Memory B cell (primary cell): ENCODE measurements at regions not wholly inside any gene's neighbourhood (a gene's known extent, or its start where the extent isn't known, plus 50 kb on each side); places are given as distances from the start of the nearest gene placed in this dataset.

ENCODE experiments used
- ATAC-seq: fragments of 150-1000 bp; cut with Tn5 transposase; 2 replicates; pipeline ENCODE4 v1.10.0; 2021; ENCODE audit warnings: low read depth, mild to moderate bottlenecking, moderate library complexity
- DNase-seq, 2 donors: peaks; one replicate each; pipeline ENCODE4 v3.0.0; 2022; ENCODE audit warnings: low spot score in 2 of 2
- H3K27ac Mint-ChIP-seq: one replicate; pipeline ENCODE4 v1.8.0; 2022; ENCODE audit warnings: mild to moderate bottlenecking, moderate library complexity, mixed read lengths
- H3K27me3 Mint-ChIP-seq: one replicate; pipeline ENCODE4 v1.8.0; 2022; ENCODE audit warnings: mixed read lengths
- H3K36me3 Mint-ChIP-seq: one replicate; pipeline ENCODE4 v1.8.0; 2022; ENCODE audit warnings: mild to moderate bottlenecking, mixed read lengths
- H3K4me1 Mint-ChIP-seq: one replicate; pipeline ENCODE4 v1.8.0; 2022; ENCODE audit warnings: mixed read lengths
- H3K4me3 Mint-ChIP-seq: one replicate; pipeline ENCODE4 v1.8.0; 2022; ENCODE audit warnings: mild to moderate bottlenecking, moderate library complexity, mixed read lengths
- H3K9me3 Mint-ChIP-seq: one replicate; pipeline ENCODE4 v1.8.0; 2022; ENCODE audit warnings: mixed read lengths

DNA sequence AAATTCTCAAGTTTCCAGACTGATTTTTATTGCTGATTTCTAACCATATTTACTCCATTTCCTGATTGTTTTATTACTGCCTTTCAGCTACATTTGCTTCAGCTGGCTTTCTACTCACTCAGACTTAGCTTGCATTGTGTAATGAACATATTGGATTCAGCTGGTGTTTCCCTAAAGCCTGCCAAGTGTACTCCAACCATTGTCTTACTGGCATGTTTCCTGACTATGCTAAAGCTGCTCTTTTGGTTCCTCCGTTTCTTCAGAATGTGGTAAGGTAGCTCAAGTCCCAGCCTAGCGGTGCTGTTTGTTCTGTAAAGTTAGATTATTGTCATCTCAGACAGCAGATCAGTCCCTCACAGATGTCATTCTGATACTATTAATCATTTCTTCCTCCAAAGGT is 53.1 kb upstream of the GLRA2 start:
- no peaks in the 10 kb centered on the region for H3K9me3 Mint-ChIP-seq
- no peaks in the 10 kb centered on the region for H3K4me1 Mint-ChIP-seq
- H3K4me3 Mint-ChIP-seq: no peak overlapping the region
- no peak for ATAC-seq
- H3K36me3 Mint-ChIP-seq: no peaks in the 10 kb centered on the region
- H3K27me3 Mint-ChIP-seq: no peaks in the 10 kb centered on the region
- no peak overlapping the region for H3K27ac Mint-ChIP-seq
- DNase-seq: no peak

DNA sequence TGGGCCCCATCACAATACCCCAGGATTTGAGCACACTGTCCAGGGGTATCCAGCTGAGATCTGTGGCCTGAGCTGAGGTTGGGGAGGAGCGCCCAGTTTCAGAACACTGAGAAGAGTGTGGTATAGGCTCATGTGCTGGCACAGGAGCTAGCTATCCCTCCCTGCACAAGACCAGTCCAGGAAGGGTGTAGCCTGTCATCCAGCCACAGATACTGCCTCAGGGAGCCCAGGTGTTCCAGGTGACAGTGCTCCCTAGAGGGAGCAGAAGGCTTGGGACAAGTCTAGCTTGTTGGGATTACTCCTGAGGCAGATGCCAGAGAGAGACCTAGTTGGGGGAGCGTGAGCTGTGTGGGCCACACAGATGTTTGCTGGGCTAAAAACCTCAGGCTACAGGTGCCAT is 79.6 kb upstream of the GLRA2 start:
- H3K9me3 Mint-ChIP-seq: no peaks in the 10 kb centered on the region
- ATAC-seq (no peak), DNase-seq (no peak)
- no peaks in the 10 kb centered on the region for H3K4me1 Mint-ChIP-seq
- no peak overlapping the region for H3K27ac Mint-ChIP-seq
- no peaks in the 10 kb centered on the region for H3K36me3 Mint-ChIP-seq
- H3K27me3 Mint-ChIP-seq: no peaks in the 10 kb centered on the region
- no peak overlapping the region for H3K4me3 Mint-ChIP-seq

DNA sequence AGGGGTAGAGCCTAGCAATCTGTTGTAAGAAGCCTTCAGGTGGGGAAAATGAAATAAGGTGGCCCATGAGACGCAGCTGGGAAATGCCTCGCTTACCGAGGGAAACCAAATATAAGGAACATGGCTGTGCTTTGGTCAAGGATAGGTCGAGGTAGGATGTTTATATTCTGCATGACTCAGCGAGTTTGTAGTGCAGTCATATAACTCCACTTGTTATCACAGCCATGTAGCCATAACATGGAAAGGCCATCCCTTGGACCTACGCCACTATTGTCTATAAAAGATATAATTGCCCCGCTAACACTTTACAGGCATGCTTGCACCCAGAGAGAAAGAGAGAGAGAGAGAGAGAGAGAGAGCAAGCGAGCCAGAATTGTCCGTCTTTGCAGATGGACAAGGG is 80.9 kb upstream of the GLRA2 start:
- H3K36me3 Mint-ChIP-seq: no peaks in the 10 kb centered on the region

DNA sequence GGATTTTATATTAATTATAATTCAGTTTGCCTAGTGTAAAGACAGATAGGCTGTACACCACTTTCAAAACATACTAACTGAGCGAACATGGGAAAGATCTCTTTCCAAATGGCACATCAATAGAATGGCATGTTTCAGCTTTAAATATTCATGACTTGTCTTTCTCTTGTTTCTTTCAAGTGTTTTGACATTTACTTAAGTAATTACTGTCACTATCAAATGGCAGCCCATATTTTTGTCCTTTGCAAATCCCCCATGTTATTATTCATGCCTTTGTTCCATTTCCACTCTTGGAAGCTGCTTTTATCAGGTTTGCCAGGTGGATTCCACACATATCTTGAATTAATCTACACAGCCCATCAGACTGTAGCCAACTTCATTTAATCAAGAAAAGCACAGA is 89.2 kb upstream of the GLRA2 start:
- no peaks in the 10 kb centered on the region for H3K9me3 Mint-ChIP-seq
- H3K4me3 Mint-ChIP-seq: no peak overlapping the region
- DNase-seq (no peak), ATAC-seq (no peak)
- H3K4me1 Mint-ChIP-seq: no peaks in the 10 kb centered on the region
- H3K27ac Mint-ChIP-seq: no peak overlapping the region
- no peaks in the 10 kb centered on the region for H3K27me3 Mint-ChIP-seq
- no peaks in the 10 kb centered on the region for H3K36me3 Mint-ChIP-seq

More for the DNA sequence above, 80.9 kb upstream of the GLRA2 start:
- Mint-ChIP-seq H3K4me1 (no peaks in the 10 kb centered on the region), H3K9me3 (no peaks in the 10 kb centered on the region), H3K27ac (no peak overlapping the region), H3K4me3 (no peak overlapping the region), H3K27me3 (no peaks in the 10 kb centered on the region)
- ATAC-seq (no peak), DNase-seq (no peak)

DNA sequence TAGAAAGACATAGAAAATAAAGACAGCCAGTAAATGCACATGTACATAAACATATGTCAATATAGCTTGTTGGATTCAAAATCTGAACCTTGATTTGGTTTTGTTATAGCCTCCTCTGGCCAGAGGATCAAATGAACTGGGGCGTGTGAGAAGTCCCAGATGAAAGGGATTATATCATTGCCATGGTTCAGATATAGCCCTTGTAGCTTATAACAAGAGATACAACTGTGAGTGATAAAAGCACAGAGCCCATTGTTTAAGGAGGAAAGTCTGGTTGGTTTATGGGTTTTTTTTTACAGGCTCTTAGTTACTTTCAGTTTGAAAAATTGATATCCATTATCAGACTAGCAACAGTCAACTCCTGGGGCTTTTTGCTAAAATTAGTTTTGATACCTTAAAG is 101.7 kb upstream of the GLRA2 start:
- peaks cover 3% of the 10 kb centered on the region for H3K27me3 Mint-ChIP-seq
- no peak for ATAC-seq
- no peaks in the 10 kb centered on the region for H3K9me3 Mint-ChIP-seq
- no peaks in the 10 kb centered on the region for H3K36me3 Mint-ChIP-seq
- no peak for DNase-seq
- H3K4me1 Mint-ChIP-seq: no peaks in the 10 kb centered on the region
- H3K27ac Mint-ChIP-seq: no peak overlapping the region
- H3K4me3 Mint-ChIP-seq: no peak overlapping the region

DNA sequence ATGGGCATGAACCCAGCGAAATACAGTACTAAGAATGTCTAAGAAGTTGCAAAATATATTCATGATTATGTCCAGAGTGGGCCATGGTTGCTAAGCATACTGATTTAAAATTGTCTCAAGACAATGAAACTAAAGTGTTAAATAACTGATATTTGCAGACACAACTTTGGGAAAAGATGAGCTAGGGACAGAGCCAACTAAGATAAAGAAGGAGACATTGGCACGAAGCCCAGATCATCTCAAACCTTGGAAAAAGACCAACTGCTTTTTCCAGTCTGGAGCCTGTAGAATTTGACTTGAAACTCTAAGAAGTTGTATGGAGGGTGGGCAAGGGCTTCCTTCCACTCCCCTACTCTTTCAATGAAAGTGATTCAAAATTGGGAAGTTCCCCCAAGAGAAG is 108.5 kb upstream of the GLRA2 start:
- Mint-ChIP-seq H3K9me3 (no peaks in the 10 kb centered on the region), H3K27ac (no peak overlapping the region), H3K36me3 (no peaks in the 10 kb centered on the region), H3K4me3 (no peak overlapping the region), H3K4me1 (no peaks in the 10 kb centered on the region), H3K27me3 (peaks cover 3% of the 10 kb centered on the region)
- no peak for DNase-seq
- ATAC-seq: no peak

DNA sequence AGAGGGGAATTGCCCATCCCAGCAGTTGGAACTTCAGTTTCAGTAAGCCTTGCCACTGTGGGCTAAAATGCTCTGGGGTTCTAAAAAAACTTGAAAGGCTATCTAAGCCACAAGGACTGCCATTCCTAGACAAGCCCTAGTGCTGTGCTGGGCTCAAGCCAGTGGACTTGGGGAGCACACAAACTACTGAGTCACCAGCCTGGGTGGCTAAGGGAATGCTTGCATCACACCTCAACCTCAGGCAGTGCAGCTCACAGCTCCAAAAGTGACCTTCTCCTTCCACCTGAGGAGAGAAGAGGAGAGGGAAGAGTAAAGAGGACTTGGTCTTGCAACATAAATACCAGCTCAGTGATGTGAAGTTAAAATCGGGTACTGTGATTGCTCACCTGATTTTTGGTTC is 116.7 kb upstream of the GLRA2 start:
- Mint-ChIP-seq H3K4me3 (no peak overlapping the region), H3K9me3 (peaks cover 2% of the 10 kb centered on the region), H3K27ac (no peak overlapping the region), H3K4me1 (no peaks in the 10 kb centered on the region), H3K36me3 (no peaks in the 10 kb centered on the region), H3K27me3 (no peaks in the 10 kb centered on the region)
- ATAC-seq (no peak), DNase-seq (no peak)

DNA sequence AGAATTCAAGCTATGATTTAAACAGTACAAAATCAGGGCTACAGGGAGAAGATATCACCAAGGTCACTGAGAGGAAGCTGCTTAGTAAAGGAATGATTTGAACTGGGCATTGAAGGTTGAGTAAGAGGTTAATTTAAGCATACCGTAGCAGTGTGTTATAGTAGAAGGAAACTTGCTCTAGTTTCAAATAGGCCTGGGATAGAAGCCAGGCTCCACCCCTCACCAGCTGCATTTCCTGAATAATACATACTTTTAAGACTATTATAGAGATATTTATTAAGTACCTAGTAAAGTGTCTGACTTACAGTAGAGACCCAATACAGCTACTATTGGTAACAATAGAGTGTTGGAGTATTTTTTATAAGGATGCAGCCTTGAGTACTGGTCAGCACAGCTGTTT is 118.0 kb upstream of the GLRA2 start:
- no peak overlapping the region for H3K4me3 Mint-ChIP-seq
- ATAC-seq: no peak
- no peak for DNase-seq
- no peaks in the 10 kb centered on the region for H3K4me1 Mint-ChIP-seq
- no peaks in the 10 kb centered on the region for H3K27me3 Mint-ChIP-seq
- no peaks in the 10 kb centered on the region for H3K36me3 Mint-ChIP-seq
- H3K27ac Mint-ChIP-seq: no peak overlapping the region
- peaks cover 2% of the 10 kb centered on the region for H3K9me3 Mint-ChIP-seq

DNA sequence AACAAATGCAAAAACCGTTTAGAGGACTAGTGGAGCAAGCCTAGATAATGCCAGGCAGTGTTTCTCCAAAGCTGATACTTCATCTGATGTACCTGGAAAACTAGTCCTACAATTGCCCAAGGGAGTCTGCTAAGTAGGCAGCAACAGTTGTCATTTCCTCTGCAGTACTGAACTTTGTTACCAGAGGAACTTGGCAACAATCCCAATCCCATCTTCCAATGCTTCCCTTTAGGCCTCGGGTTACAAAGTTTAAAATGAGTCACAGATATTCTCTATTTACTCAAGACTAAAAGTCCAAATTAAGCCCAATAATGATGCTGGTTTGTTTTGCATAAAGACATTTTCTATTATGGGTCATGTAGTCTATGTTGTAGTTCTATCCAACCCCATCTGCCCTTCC is 120.0 kb upstream of the GLRA2 start:
- no peaks in the 10 kb centered on the region for H3K27me3 Mint-ChIP-seq
- H3K4me3 Mint-ChIP-seq: no peak overlapping the region
- H3K27ac Mint-ChIP-seq: no peak overlapping the region
- no peaks in the 10 kb centered on the region for H3K36me3 Mint-ChIP-seq
- H3K9me3 Mint-ChIP-seq: peaks cover 2% of the 10 kb centered on the region
- no peaks in the 10 kb centered on the region for H3K4me1 Mint-ChIP-seq
- DNase-seq (no peak), ATAC-seq (no peak)

DNA sequence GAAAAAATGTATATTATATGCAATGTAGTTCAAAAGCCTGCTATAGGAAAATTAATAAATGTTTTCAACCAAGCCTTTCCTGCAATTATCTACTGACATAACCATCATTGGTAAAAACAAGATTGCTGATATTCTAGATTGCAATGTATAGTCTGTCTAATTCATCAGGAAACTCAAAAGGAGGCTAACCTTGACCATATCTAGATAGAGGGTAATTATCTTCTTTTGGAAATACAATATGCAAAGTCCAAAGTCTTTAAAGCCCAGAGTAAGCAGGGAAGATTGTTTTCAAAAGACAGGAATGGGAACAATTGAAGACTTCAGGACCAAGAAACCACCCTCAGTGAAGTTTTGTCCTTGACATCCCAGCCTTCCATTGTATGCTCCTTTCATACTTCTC is 123.1 kb upstream of the GLRA2 start:
- Mint-ChIP-seq H3K36me3 (no peaks in the 10 kb centered on the region), H3K27ac (no peak overlapping the region), H3K4me1 (no peaks in the 10 kb centered on the region), H3K27me3 (no peaks in the 10 kb centered on the region), H3K4me3 (no peak overlapping the region), H3K9me3 (no peaks in the 10 kb centered on the region)
- no peak for ATAC-seq
- DNase-seq: no peak

DNA sequence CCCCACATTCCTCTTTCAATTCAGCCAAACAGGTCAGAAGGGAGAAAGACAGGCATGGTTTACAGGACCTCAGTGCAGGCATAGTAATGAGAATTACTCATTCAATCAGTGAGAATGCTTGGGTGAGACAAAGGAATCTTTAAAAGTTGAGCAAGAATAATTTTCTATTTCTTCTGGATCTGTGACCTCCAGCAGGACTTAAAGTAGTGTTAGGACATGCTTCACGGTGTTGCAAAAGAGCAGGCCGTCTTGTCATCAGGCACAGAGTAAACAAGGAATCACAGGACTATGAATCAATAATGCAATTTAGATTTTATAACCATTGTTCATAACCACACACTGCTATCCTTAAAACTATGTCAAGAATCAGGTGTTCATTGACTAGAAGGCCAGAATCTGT is 130.6 kb upstream of the GLRA2 start:
- no peak for ATAC-seq
- Mint-ChIP-seq H3K4me1 (no peaks in the 10 kb centered on the region), H3K27me3 (no peaks in the 10 kb centered on the region), H3K4me3 (no peak overlapping the region), H3K27ac (no peak overlapping the region), H3K36me3 (peaks cover under 1% of the 10 kb centered on the region), H3K9me3 (peaks cover 2% of the 10 kb centered on the region)
- DNase-seq: no peak

DNA sequence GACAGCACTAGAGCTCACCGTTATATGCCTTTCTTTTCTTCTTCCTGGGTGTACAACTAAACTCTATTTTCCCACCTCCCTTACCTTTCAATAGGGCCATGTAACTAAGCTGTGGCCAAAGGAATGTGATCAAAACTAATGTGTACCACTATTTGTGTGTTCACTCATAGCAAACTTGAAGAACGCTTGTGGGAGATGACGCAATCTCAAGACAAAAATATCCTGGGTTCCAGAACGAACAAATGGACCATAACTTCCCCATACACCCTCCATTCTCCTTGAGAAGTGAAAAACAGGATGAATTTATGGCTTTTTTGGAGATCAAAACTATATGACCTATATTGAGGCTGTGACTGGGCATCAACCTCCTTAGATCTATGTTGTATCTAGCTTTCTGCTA is 139.7 kb upstream of the GLRA2 start:
- H3K27ac Mint-ChIP-seq: no peak overlapping the region
- peaks cover 3% of the 10 kb centered on the region for H3K27me3 Mint-ChIP-seq
- no peak overlapping the region for H3K4me3 Mint-ChIP-seq
- DNase-seq (no peak), ATAC-seq (no peak)
- peaks cover 3% of the 10 kb centered on the region for H3K9me3 Mint-ChIP-seq
- peaks cover 2% of the 10 kb centered on the region for H3K36me3 Mint-ChIP-seq
- no peaks in the 10 kb centered on the region for H3K4me1 Mint-ChIP-seq

DNA sequence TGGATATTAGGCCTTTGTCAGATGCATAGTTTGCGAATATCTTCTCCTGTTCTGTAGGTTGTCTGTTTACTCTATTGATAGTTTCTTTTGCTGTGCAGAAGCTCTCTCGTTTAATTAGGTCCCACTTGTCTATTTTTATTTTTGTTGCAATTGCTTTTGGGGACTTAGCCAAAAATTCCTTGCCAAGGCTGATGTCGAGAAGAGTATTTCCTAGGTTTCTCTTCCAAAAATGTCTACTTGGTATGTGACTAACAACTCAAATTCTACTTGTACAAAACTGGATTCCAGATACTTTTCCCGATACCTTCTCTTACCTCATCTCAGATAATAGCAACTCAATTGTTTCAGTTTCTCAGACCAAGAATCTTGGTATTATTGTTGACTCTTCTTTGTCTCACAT is 142.4 kb upstream of the GLRA2 start:
- H3K4me3 Mint-ChIP-seq: no peak overlapping the region
- DNase-seq: no peak
- no peak overlapping the region for H3K27ac Mint-ChIP-seq
- no peak for ATAC-seq
- no peaks in the 10 kb centered on the region for H3K36me3 Mint-ChIP-seq
- no peaks in the 10 kb centered on the region for H3K9me3 Mint-ChIP-seq
- peaks cover 3% of the 10 kb centered on the region for H3K27me3 Mint-ChIP-seq
- no peaks in the 10 kb centered on the region for H3K4me1 Mint-ChIP-seq

DNA sequence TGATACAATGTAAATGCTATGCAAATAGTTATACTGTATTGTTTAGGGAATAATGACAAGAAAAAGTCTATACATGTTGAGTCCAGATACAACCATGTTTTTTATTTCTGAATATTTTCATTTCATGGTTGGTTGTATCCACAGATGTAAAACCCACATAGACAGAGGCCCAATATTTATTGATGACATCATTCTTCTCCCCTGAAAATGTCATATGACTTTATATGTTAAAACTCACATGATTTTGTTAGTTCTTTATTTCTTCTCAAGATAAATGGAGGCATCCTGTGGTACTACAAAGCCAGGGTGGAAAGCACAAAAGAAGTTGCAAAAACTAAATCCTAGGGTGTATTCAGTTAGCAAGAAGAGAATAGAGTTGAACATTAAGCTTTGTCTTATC is 149.3 kb upstream of the GLRA2 start:
- DNase-seq: no peak
- Mint-ChIP-seq H3K4me1 (no peaks in the 10 kb centered on the region), H3K27me3 (no peaks in the 10 kb centered on the region), H3K36me3 (no peaks in the 10 kb centered on the region), H3K9me3 (no peaks in the 10 kb centered on the region), H3K4me3 (no peak overlapping the region), H3K27ac (no peak overlapping the region)
- no peak for ATAC-seq

DNA sequence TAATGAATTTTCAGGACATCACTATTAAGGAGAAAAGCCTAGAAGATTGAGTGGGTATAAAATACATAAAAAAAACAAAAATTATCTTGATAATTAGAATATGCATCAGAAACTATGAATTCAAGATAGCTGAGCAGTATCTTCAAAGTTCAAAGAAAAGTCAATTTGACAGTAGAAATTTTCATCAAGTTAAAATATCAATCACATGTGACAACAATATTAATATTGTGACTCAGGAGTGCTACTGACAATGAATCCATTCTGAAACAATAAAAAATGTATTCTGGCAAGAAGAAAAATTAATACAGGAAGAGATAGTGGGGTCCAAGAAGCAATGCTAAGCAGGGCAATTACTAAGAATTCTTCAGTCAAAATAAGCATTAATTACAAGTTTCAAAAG is 151.9 kb upstream of the GLRA2 start:
- H3K9me3 Mint-ChIP-seq: no peaks in the 10 kb centered on the region
- no peaks in the 10 kb centered on the region for H3K36me3 Mint-ChIP-seq
- H3K27me3 Mint-ChIP-seq: no peaks in the 10 kb centered on the region
- H3K4me3 Mint-ChIP-seq: no peak overlapping the region
- no peaks in the 10 kb centered on the region for H3K4me1 Mint-ChIP-seq
- H3K27ac Mint-ChIP-seq: no peak overlapping the region
- DNase-seq (no peak), ATAC-seq (no peak)

DNA sequence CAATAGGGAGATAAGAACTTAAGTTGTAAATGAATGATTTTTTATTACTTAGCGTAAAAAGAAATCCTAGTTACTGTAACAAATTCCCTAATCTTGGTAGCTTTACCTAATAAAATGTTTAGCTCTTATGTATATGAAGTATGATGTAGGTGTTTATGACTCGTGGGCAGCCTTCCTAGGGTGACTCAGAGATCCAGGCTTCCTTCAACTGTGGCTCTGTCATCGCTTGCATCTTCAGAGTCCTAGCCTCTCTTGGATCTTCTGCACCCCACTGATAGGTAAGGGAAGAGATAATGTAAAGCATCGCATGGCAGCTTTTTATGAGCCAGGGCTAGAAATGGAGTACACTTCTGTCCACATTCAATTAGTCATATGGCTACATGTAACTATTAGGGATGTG is 165.6 kb upstream of the GLRA2 start:
- Mint-ChIP-seq H3K4me1 (no peaks in the 10 kb centered on the region), H3K4me3 (no peak overlapping the region)

More for the DNA sequence above, 165.6 kb upstream of the GLRA2 start:
- DNase-seq: no peak
- H3K27me3 Mint-ChIP-seq: no peaks in the 10 kb centered on the region
- H3K9me3 Mint-ChIP-seq: no peaks in the 10 kb centered on the region
- no peak for ATAC-seq
- no peaks in the 10 kb centered on the region for H3K36me3 Mint-ChIP-seq
- H3K27ac Mint-ChIP-seq: no peak overlapping the region
